Hepatic stellate cell (primary cell): ENCODE measurements at regions not wholly inside any gene's neighbourhood (a gene's known extent, or its start where the extent isn't known, plus 50 kb on each side); places are given as distances from the start of the nearest gene placed in this dataset.

Source experiments
- DNase-seq: peaks from one replicate; pipeline ENCODE4 v3.0.0; 2011; ENCODE audit warnings: low spot score

DNA sequence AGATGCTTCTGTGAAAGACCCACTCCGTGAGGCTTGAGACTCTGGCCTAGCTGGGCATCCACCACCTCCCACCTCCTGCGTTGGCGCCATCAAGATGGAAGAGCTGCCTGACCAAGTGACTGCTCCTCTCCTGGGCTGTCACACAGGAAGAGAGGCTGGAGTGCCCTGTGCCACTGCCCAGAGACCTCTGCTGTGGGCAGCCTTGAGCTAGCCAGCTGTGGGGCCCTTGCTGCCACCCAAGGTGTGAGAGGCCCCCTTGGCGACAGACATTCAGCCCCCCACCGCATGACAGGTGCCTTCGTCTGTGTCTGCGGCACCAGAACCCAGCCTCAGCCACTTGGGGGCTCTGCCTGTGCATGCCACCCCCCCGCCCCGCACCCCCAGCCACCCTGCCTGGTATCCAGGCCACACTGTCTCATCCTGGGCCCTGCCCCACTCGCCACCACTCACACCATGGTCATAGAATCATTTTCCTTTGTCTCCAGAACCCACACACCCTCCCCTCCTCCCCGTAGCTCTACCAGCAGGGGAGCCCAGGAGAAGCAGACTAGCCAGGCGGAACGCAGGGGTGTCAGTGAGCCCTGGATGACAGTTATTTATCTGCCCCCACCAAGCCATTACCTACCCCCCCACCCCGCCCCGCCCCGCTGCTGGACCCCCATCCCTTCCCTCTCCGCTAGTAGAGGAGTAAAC, 120.9 kb upstream of the LHX1 start:
- DNase-seq: no peak

DNA sequence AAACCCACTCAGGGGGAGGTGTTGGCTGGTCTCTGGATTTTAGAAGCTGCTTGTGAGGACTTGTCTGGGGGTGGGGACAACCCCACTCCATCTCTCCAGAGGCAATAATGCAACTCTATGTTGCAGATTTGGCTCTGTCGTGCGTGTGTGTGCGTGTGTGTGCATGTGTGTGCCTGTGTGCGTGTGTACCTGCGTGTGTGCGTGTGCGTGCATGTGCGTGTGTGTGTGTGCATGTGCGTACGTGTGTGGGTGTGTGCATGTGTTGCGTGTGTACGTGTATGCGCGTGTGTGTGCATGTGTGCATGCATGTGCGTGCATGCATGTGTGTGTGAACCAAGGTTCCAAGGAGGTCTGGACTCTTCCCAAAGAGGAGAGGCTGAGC, 120.4 kb upstream of the LHX1 start:
- no peak for DNase-seq

DNA sequence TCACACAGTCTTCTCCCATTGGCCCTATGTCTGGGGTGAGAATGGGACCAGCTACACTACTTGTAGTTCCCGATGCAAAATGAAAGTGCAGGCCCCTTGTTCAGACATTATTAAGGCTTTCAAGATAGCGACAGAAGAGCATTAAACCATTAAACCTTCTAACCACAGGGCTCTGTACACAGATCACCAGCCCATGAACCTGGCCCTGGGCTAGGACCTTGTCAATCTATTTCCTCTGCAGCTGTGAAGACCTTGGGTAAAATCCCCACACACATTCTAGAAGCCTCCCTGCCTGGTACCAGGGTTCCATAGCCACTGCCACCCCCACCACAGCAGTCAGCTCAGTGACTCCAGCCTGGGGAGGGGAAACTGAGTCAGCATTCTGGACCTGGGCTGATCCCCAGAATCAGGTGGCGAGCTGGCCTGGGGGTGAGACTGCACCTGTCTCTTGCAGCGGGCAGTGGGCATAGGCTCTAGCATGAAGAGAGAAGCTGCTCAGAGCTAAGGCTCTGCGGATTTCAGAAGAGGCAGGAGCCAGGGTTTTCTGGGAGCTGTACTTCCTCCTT, 119.7 kb upstream of the LHX1 start:
- DNase-seq: no peak

DNA sequence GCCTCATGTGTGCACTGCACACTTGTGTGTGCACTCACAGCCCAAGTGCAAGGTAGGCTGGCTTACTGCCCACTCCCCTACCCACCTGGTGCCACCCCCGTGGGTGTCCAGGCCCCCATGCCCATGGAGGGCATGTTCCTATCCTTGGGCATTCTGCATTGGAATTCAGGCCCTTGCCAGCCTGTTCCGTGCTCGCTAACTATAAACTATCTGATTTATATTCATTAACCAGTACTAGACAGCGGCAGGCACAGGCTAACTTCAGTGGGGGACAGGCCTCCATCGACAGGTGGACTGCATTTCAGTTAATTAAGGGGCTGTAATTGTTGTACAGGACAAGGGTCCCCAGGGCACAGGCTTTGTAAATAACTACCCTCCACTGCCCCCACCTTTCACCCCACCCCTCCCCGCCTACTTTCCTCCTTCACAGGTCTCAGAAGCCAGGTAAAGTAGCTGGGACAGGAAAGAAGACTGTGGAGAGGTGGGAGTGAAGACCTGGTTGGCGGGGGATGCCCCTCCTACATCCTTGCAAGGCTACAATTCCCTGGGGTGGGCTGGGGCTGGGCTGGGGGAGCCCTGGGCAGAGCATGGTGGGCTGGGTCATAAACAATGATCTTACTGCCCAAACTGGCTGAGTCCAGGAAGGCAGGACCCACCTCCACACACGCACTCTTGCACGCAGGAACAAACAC, 119.0 kb upstream of the LHX1 start:
- no peak for DNase-seq

DNA sequence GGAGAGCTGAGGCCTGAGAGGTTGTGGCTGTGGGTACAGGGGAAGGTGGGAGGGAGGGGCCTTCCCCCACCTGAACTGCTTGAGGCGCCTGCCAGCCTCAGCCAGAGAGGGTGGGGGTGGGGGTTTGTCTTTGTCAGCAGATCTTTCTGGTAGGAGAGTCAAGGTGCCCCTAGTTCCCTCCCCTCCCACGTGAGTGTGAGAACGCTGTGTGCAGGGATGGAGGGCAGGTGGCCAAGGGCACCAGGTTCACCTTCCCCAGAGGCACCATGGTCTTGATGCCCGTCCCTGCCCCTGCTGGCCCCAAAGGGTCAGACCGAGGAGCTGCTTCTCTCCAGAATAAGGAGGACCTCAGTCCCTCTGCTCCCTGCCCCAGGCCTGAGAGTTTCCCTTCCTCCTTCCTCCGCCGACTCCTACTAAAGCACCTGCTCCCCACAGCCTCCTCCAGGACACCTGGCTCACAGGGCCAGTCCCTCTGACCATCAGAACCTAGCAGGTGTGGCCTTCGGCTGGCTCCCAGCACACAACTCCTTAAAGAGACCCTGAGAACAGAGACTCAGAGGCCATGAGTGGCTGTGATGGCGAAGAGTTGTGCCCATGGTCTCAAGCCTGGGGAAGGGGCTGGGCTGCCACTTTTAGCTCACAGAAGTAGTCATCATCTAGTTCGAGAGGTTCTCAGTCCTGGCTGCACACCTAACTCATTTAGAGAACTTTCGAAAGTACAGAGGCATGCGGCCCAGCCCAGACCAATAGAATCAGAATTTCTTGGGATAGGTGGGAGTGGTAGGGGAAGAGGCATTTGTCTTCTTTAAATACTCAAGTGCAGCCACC, 113.2 kb upstream of the LHX1 start:
- no peak for DNase-seq

DNA sequence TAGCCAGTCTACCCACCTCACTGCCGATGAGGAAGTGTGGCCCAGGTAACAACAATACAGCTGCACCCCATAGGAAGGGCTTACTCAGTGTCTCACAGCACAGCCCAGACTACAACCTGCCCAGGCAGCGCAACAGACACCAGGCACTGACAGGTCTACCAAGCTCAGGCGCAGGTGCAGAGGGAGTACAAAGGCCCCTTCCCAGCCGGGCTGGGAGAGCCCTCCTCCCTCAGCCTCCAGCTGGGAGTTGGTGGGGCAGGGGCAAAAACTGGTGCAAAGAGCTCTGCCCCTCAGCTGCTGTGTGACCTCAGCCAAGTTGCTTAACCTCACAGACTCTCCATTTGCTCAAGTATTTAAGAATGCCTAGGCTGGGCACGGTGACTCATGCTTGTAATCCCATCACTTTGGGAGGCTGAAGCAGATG, 112.6 kb upstream of the LHX1 start:
- DNase-seq: no peak

DNA sequence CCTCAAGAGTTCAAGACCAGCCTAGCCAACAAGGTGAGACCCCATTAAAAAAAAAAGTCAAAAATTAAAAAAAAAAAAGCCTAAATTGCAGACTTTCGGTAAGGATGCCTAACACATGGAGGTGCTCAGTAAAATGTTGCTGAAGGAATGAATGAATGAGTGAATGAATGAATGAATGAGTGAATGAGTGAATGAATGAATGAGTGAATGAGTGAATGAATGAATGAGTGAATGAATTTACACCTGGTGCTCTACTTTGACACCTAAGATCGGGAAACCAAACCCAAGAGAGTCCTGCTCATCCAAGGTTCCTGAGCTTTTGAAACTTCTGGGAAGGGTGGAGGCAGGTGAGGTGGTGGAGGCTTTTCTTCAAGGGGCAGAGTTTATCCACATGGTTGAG, 112.2 kb upstream of the LHX1 start:
- no peak for DNase-seq

DNA sequence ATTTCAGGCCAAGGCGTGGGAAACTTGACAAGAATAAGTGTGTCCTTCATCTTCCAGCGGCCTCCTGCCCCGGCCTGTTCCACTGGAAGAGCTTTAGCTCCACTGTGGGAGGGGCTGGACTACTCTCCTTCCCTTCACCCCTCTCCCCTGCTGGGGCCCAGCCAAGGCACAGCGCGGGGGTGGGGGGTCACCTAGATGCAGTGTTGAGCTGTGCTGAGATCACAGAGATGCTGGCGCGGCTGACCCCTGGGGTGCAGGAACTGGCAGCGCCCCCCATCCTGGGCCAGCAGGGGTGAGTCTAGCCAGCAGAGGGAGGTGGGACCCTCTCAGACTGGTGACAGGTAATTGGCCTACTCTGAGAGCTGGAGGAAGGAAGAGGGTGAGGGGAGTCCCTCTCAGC, 111.8 kb upstream of the LHX1 start:
- DNase-seq: no peak

DNA sequence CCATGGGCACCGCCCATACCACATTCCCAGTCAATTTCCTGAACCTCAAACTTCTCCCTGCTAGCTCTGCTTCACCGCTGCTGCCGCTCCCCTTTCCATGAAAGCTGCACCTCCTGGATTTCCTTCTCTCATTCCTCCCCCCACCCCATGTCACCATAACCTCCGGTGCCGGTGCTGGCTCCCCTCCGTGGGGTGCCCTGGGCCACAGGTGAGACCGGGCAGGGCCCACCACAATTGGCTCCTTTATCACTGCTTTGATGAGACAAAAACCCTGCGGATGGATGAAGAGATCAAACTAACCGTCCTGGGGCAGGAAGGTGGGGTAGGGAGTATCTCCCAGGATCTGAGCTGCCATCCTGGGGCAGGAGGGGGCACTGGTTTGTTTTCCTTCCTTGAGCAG, 111.3 kb upstream of the LHX1 start:
- DNase-seq: no peak

DNA sequence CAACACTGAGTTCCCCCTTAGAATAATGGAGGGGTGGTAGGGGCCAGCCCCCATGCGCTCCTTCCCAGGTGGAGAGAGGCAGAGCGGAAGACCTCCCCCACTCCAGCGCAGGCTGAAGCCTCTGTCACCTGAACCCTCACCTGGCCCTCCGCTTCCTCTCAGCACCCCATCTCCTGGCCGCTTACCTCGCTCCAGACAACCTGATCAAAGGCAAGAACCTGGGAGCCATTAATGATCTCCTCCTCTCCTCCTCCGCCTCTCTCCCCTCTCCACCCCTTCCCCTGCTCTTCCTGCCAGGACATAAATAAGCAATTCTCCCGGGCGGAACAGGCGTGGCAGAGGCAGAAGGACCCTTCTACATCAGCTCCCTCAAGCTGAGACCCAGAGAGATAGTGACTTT, 110.2 kb upstream of the LHX1 start:
- no peak for DNase-seq

DNA sequence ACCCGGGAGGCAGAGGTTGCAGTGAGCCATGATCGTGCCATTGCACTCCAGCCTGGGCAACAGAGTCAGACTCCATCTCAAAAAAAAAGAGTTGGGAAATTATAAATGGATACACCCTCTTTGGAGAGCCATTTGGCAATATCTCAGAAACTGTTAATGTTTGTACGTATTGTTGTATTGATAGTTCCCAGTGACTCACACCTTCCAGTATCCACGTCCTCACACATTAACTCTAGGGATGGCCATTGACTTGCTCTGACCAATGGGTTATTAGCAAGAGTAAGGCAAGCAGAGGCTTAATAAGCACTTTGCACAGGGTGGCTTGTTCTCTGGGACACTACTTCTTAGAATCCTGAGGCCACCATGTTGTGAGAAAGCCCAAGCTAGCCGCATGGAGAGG, 107.6 kb upstream of the LHX1 start:
- no peak for DNase-seq

DNA sequence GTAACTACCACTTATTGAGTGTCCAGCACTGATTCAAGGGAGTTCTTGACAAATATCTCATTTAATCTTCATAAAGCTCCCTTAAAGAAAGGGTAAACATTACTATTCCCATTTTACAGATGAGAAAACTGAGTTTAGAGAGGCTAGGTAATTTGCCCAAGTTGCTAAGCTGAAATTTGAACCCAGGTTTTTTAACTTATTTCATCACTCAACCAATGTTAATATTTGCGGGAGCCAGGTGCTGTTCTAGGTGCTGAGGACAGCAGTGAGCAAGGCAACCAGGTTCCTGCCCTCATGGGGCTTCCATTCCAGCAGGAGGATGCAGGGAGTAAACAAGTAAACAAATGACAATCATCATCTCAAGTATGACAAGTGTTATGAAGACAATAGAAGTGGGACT, 104.0 kb upstream of the LHX1 start:
- DNase-seq: no peak

DNA sequence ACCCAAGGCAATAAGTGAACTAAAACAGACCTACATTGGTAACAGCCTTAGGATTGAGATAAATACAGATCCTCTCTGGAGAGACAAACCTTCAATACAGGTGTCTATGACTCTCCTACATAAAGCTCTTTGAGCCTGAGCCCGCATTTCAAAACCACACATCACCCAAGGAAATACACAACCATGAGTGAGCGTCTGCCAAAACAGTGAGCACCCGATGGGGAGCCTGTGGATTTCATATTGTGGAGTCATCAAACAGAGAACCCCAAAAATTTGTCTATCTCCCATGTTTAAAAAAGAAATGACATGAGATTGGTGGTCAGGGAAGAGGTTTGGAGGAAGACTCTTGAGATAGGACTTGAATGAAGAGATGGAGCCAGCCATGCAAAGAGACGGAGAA, 102.2 kb upstream of the LHX1 start:
- DNase-seq: no peak

DNA sequence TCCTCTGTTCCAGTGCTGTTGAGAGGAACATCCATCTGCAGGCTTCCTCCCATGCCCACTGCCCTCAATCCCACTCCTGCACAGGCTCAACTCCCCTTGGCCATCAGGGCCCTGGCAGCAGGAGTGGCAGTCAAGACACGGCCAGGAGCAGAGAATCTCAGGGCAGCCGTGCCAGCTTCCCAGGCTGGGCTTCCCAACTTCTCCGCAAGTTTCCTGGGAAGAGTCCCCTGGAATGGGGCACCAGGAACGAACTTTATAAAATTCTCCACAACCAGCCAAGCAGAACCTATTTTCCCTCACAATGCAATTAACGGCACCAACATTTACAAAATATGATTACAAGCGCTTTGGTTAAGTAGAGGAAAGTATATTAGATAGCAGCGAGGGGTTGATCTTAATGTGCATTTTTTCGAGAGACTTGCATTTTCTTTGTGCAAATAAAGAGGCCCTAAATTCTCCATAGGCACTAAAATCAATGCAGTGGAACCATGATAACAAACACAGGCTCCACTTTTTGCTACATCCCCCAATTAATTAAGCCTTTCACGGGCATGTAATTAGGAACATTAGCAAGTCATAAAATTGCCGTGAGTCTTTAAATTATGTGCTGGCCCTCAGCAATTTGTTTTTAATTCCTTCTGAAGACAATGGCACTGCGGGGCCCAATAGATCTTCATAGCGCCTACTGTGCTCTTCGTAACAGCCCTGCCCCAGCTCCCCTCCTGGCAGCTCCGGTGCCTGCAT, 99.9 kb upstream of the LHX1 start:
- no peak for DNase-seq

DNA sequence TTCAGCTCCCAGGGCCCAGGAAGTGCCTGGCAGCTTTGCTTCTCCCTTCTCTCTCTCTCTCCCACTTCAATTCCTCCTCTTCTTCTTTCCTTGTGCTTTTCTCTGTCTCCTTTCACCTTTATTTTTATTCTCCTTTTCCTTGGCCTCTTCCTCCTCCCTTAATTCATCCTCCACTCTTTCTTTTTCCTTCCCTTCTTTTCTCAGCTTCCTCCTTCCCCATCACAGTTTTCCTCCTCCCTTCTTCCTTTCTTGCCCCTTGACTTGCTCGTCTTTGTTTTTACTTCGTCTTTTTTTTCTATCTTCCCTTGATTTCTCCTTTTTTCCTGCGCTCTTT, 99.4 kb upstream of the LHX1 start:
- no peak for DNase-seq

DNA sequence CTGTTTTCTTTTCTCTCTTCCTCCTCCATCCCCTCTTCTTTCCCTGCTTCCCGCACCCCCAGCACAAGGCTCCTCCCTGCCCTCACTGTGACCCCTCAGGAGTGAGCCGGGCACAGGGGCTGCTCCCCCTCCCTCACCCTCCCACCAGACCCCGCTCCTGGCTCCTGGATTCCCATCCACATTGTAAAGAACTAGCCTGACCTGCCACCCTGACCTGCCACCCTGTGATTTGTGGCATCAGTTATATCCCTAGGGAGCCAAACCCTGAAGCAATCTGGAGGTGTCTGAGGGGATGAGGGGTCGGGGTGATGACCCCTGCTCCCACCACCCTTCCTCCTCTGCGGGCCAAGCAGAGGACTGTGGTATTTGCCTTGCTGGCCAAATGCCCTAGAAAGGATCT, 98.0 kb upstream of the LHX1 start:
- DNase-seq: no peak

DNA sequence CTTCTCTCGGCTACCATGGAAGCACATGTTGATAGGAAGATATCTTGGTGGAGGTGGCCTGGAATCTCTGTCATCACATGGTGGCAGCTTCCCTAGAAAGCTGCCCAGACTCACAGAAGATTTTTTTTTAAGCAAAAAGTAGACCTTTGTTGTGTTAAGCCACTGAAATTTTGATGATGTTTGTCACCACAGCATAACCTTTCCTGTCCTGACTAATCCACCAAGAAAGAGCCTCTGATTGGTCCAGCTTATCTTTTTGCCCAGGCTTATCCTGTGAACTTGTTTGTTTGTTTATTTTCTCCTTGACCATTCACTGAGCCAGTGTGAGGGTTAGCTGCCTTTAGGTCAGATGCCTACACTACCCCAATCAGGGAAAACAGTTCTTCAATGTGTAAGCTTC, 96.5 kb upstream of the LHX1 start:
- DNase-seq: no peak

DNA sequence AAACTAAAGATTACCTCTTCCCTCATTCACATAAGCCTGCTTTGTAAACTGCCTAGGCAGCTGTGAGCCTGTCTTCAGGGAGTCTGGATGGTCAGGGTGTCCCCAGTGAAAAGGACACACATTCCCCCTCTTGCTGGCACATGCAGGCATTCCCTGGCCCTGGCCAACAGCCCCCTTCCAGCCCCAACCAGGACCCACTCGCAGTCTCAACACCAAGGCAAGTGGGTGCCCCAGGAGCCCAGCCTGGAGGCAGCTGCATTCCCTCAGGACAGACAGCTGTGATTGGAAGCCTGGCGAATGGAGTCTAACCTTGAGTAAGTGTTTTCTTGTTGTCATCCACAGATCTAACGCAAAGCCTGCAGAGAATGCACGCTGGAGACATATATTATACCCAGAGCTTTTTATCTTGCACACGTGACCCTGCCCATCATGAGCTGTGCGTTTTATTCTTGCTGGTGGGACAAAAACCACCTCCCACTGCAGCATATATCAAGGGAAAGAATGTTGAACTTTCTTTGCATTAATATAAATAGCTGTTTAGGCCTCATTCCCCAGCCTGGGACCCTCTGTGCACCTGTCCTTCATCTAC, 95.0 kb upstream of the LHX1 start:
- no peak for DNase-seq

DNA sequence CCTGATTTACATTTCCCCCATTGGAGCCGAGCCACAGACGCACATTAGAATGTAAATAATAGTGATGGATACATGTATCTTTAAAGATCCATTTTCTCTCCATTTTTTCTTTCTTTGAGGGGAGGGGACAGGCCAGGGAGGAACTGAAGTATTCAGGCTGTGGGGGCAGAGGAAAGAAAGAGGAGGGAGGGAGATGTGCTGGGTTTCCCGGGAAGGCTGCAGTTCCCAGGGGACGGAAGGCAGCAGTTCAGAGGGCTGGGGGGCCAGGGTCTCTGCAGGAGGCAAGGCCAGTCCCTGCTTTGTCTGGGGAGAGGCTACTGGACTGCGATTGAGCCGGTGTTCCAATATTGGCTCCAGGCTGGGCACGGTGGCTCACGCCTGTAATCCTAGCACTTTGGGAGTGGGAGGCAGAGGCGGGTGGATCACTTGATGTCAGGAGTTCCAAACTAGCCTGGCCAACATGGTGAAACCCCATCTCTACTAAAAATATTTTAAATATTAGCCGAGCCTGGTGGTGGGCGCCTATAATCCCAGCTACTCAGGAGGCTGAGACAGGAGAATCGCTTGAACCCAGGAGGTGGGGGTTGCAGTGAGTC, 94.2 kb upstream of the LHX1 start:
- DNase-seq: no peak

DNA sequence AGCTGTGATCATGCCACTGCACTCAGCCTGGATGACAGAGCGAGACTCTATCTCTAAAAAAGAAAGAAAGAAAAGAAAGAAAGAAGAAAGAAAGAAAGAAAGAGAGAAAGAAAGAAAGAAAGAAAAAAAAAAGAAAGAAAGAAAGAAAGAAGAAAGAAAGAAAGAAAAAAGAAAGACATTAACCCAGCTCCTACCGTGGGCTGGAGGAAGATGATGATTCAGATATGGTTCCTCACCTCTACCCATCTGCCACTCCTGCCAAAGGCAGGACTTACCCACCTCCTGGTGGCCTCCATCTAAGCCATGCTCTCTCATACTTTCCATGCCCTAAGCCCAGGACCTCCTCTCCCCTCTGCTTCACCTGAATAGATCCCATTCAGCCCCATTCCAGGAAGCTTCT, 93.3 kb upstream of the LHX1 start:
- no peak for DNase-seq

DNA sequence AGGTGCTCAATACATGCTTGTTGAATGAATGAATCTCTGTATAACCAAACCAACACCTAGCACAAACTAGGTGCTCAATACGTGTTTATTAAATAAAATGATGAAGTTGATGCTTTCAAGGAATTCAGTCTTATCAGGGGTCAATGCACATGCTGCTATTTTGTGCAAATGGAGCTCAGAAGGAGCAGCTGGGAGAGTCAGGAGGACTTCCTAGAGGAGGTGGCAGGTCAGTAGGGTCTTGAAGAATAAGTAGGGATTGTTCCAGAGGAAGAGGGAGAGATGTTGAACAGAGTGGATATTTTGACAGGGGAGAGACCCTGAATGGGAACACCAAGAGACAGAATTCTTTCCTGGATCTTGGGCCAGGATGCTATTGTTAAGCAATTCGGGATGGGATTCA, 92.7 kb upstream of the LHX1 start:
- no peak for DNase-seq

DNA sequence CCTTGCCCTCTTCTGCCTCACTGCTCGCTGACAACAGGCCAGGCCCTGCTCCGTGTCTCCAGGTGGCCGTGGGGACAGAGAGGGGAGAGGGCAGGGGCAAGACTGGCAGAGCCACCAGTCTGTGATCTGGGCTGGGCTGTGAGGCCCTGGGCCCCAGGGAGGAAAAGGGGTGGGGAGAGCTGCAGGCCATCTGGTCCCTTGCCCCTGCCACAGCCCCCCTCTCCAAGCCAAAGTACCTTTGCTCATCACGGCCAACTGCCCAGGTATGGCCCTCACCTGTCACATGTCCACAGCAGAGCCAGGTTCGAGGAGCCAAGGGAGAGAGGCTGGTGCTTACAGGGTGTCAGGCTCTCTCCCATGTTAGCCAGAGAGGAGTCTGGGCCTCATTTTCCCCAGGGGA, 91.4 kb upstream of the LHX1 start:
- no peak for DNase-seq
